Kidney capillary endothelial cell (primary cell): ENCODE measurements at regions not wholly inside any gene's neighbourhood (a gene's known extent, or its start where the extent isn't known, plus 50 kb on each side); places are given as distances from the start of the nearest gene placed in this dataset.

Experiments
- DNase-seq: peaks from one replicate; pipeline ENCODE4 v3.0.0-alpha.2; 2018; ENCODE audit warnings: low spot score

- DNase-seq: no peak
Measured at GRCh38 chr13:75936791-75937190, 300.7 kb downstream of the LMO7 start.

- DNase-seq: no peak
Measured at GRCh38 chr13:75935805-75936204, 299.7 kb downstream of the LMO7 start.

- DNase-seq: no peak
Measured at GRCh38 chr13:75934889-75935288, 298.8 kb downstream of the LMO7 start.

GRCh38 chr13:75932636-75933035, 296.5 kb downstream of the LMO7 start:
- no peak for DNase-seq

GRCh38 chr13:75931116-75931515, 295.0 kb downstream of the LMO7 start:
- no peak for DNase-seq

- DNase-seq: no peak
Measured at GRCh38 chr13:75929076-75929475, 292.9 kb downstream of the LMO7 start.

GRCh38 chr13:75927183-75927669, 291.1 kb downstream of the LMO7 start:
- no peak for DNase-seq

- no peak for DNase-seq
Measured at GRCh38 chr13:75920536-75920935, 284.4 kb downstream of the LMO7 start.

- DNase-seq: no peak
Measured at GRCh38 chr13:75919660-75920199, 283.6 kb downstream of the LMO7 start.

- DNase-seq: no peak
Measured at GRCh38 chr13:75915066-75915465, 278.9 kb downstream of the LMO7 start.

GRCh38 chr13:75913925-75914324, 277.8 kb downstream of the LMO7 start:
- no peak for DNase-seq

GRCh38 chr13:75910591-75910990, 274.5 kb downstream of the LMO7 start:
- no peak for DNase-seq
